ENCODE measurements at regions not wholly inside any gene's neighbourhood (a gene's known extent, or its start where the extent isn't known, plus 50 kb on each side); places are given as distances from the start of the nearest gene placed in this dataset.

GRCh38 chr5:40412771-40413170 lies 266.9 kb upstream of the PTGER4 start:
- no peak for TF ChIP-seq POLR2A (IDR thresholded peaks at IDR 0.05)
- TF ChIP-seq EP300 (IDR thresholded peaks at IDR 0.05): no peak
- no peak for TF ChIP-seq CTCF (IDR thresholded peaks at IDR 0.05)
- no peak for TF ChIP-seq POLR2AphosphoS5 (IDR thresholded peaks at IDR 0.05)
